ENCODE measurements at regions not wholly inside any gene's neighbourhood (a gene's known extent, or its start where the extent isn't known, plus 50 kb on each side); places are given as distances from the start of the nearest gene placed in this dataset.

DNA sequence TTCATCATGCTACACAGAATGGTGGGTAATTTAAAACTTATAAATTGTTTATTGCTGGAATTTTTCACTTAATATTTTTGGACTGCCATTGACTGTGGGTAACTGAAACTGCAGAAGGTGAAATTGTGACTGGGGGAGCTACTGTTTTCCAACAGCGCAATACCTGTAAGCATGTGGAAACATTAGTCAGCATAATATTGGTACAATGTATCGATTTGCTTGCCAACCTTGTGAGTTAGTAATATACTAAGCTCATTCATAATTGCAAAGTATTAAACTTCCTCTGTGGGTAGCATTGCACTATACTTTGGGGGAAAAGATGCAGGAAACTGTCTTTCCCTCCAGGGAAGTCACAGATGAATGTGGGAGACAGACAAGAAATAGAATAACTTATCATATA is 766.5 kb downstream of the HDGFL1 start:
- TF ChIP-seq, protein P1, sequence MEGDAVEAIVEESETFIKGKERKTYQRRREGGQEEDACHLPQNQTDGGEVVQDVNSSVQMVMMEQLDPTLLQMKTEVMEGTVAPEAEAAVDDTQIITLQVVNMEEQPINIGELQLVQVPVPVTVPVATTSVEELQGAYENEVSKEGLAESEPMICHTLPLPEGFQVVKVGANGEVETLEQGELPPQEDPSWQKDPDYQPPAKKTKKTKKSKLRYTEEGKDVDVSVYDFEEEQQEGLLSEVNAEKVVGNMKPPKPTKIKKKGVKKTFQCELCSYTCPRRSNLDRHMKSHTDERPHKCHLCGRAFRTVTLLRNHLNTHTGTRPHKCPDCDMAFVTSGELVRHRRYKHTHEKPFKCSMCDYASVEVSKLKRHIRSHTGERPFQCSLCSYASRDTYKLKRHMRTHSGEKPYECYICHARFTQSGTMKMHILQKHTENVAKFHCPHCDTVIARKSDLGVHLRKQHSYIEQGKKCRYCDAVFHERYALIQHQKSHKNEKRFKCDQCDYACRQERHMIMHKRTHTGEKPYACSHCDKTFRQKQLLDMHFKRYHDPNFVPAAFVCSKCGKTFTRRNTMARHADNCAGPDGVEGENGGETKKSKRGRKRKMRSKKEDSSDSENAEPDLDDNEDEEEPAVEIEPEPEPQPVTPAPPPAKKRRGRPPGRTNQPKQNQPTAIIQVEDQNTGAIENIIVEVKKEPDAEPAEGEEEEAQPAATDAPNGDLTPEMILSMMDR (IDR thresholded peaks at IDR 0.05; ENCODE audit: unreplicated experiment): no peak
- Mint-ChIP-seq H3K4me3 (ENCODE audit: unreplicated experiment) (no peak overlapping the region), H3K27me3 (ENCODE audit: unreplicated experiment) (no peaks in the 10 kb centered on the region), H3K9me3 (ENCODE audit: unreplicated experiment) (no peaks in the 10 kb centered on the region), H3K36me3 (ENCODE audit: low read depth, unreplicated experiment) (no peaks in the 10 kb centered on the region), H3K4me1 (ENCODE audit: unreplicated experiment) (no peaks in the 10 kb centered on the region), H3K27ac (ENCODE audit: unreplicated experiment) (no peak overlapping the region)
- no peak for DNase-seq (ENCODE audit: low spot score)

DNA sequence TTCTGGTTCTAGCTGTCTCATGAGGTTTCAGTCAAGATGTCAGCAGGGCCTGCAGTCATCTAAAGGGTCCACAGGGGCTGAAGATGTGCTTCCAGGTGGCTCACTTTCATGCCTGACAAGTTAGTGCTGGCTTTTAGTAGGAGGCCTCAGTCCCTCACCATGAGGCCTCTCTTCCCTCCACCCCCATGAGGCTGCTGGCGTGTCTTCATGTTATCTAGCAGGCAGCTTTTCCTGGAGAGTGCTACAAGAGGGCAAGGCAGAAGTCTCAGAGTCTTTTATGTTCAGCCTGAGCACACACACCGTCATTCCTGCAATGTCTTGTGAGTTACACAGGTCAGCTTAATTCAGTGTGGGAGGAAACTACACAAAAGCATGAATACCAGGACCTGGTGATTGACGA is 769.9 kb downstream of the HDGFL1 start:
- TF ChIP-seq, protein P1 (IDR thresholded peaks at IDR 0.05; ENCODE audit: unreplicated experiment): no peak
- Mint-ChIP-seq H3K4me1 (ENCODE audit: unreplicated experiment) (no peaks in the 10 kb centered on the region), H3K36me3 (ENCODE audit: low read depth, unreplicated experiment) (no peaks in the 10 kb centered on the region), H3K27me3 (ENCODE audit: unreplicated experiment) (no peaks in the 10 kb centered on the region), H3K4me3 (ENCODE audit: unreplicated experiment) (no peak overlapping the region), H3K27ac (ENCODE audit: unreplicated experiment) (no peak overlapping the region), H3K9me3 (ENCODE audit: unreplicated experiment) (no peaks in the 10 kb centered on the region)
- DNase-seq (ENCODE audit: low spot score): no peak

DNA sequence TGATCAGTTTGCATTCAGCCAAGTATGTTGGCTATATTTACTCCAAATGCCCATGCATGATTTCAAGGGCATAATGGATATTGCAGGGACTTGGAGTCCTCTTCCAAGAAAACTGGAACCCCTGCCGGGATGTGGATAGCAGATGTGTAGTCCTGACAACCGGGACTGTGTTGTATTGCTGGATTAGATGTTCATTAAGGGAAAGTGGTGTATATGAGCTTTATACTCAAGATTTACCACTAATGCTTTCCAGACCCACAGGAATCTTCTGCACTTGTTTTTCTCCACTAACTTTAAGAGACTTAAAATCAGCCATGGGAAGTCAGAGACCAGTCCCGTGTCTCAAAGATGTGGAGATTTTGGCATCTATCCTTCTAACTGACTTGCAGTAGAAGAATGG is 770.9 kb downstream of the HDGFL1 start:
- Mint-ChIP-seq H3K9me3 (ENCODE audit: unreplicated experiment) (no peaks in the 10 kb centered on the region), H3K27me3 (ENCODE audit: unreplicated experiment) (no peaks in the 10 kb centered on the region), H3K4me3 (ENCODE audit: unreplicated experiment) (no peak overlapping the region), H3K27ac (ENCODE audit: unreplicated experiment) (no peak overlapping the region), H3K36me3 (ENCODE audit: low read depth, unreplicated experiment) (no peaks in the 10 kb centered on the region), H3K4me1 (ENCODE audit: unreplicated experiment) (no peaks in the 10 kb centered on the region)
- no peak for DNase-seq (ENCODE audit: low spot score)
- TF ChIP-seq, protein P1 (IDR thresholded peaks at IDR 0.05; ENCODE audit: unreplicated experiment): no peak

DNA sequence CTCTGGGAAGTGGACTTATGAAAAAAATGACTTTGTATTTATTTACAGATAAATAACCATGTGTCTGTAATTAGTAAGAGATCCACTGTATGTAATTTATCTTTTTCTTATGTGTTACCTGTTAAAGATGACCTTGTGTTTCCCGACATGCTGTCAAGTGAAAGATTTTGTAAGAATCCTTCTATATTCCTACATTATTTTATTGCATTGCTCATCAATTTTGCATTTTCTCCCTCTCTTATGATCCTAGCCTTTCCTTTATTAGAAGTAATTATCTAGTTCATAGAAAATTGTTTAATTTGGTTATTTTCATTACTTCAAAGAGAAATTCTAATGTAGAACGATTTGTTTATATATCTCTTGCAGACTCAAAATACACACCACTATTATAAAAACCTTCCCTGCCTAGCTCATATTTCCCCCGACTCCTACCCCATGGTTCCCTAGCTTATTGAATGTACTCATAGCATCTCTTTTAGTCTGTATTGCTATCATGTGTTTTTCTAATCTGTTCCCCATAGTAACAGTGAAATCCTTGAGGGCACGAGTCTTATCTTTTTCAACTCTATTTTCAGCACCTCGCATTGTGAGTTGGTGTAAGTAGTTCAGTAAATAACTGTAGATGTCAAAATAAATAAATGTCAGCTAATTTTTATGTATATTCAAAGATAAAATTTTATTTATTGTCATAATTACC is 774.4 kb downstream of the HDGFL1 start:
- no peak overlapping the region for H3K27ac Mint-ChIP-seq (ENCODE audit: unreplicated experiment)
- no peak for DNase-seq (ENCODE audit: low spot score)
- no peaks in the 10 kb centered on the region for H3K36me3 Mint-ChIP-seq (ENCODE audit: low read depth, unreplicated experiment)
- H3K9me3 Mint-ChIP-seq (ENCODE audit: unreplicated experiment): no peaks in the 10 kb centered on the region
- no peaks in the 10 kb centered on the region for H3K27me3 Mint-ChIP-seq (ENCODE audit: unreplicated experiment)
- no peak overlapping the region for H3K4me3 Mint-ChIP-seq (ENCODE audit: unreplicated experiment)
- TF ChIP-seq, protein P1 (IDR thresholded peaks at IDR 0.05; ENCODE audit: unreplicated experiment): no peak
- H3K4me1 Mint-ChIP-seq (ENCODE audit: unreplicated experiment): no peaks in the 10 kb centered on the region

DNA sequence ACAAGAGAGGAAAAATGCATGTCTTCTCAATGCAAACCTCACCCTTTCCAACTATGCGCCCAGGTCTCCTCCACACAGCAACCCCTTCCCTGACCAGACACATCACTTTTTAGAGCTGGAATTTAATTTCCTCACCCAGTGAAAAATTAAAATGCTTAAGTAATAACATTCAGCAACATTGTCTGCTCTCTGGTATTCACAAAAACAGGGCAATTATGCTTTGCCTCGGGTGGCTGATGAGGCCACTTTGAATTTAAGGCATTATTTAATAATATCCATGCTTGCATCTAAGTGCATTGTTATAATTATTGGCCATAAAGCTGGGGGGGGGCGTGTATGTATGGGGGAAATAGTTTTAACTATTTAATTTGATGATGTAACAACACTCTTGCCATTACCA is 777.8 kb upstream of the NRSN1 start:
- Mint-ChIP-seq H3K27ac (ENCODE audit: unreplicated experiment) (no peak overlapping the region), H3K36me3 (ENCODE audit: low read depth, unreplicated experiment) (no peaks in the 10 kb centered on the region), H3K4me1 (ENCODE audit: unreplicated experiment) (no peaks in the 10 kb centered on the region), H3K4me3 (ENCODE audit: unreplicated experiment) (no peak overlapping the region), H3K9me3 (ENCODE audit: unreplicated experiment) (peaks cover 3% of the 10 kb centered on the region), H3K27me3 (ENCODE audit: unreplicated experiment) (no peaks in the 10 kb centered on the region)
- TF ChIP-seq, protein P1 (IDR thresholded peaks at IDR 0.05; ENCODE audit: unreplicated experiment): no peak
- no peak for DNase-seq (ENCODE audit: low spot score)
